Activated T-cell treated with anti-CD3 and anti-CD28 coated beads, Interleukin-2, amount 50 U/mL, for 24 hours (primary cell): ENCODE measurements at regions not wholly inside any gene's neighbourhood (a gene's known extent, or its start where the extent isn't known, plus 50 kb on each side); places are given as distances from the start of the nearest gene placed in this dataset.

Experiments used
- DNase-seq: peaks from one replicate; pipeline ENCODE4 v3.0.0-alpha.2; 2020
- H3K27ac Mint-ChIP-seq: 2 replicates; pipeline ENCODE4 v1.8.0; 2020; ENCODE audit warnings: mild to moderate bottlenecking, mixed read lengths
- H3K27me3 Mint-ChIP-seq: 2 replicates; pipeline ENCODE4 v1.8.0; 2020; ENCODE audit warnings: mixed read lengths
- H3K36me3 Mint-ChIP-seq: 2 replicates; pipeline ENCODE4 v1.8.0; 2020; ENCODE audit warnings: low read depth, mixed read lengths
- H3K4me1 Mint-ChIP-seq: 2 replicates; pipeline ENCODE4 v1.8.0; 2020; ENCODE audit warnings: low read depth, mixed read lengths
- H3K4me3 Mint-ChIP-seq: 2 replicates; pipeline ENCODE4 v1.8.0; 2020; ENCODE audit warnings: mild to moderate bottlenecking, moderate library complexity, mixed read lengths
- H3K9me3 Mint-ChIP-seq: 2 replicates; pipeline ENCODE4 v1.8.0; 2020; ENCODE audit warnings: mixed read lengths

DNA sequence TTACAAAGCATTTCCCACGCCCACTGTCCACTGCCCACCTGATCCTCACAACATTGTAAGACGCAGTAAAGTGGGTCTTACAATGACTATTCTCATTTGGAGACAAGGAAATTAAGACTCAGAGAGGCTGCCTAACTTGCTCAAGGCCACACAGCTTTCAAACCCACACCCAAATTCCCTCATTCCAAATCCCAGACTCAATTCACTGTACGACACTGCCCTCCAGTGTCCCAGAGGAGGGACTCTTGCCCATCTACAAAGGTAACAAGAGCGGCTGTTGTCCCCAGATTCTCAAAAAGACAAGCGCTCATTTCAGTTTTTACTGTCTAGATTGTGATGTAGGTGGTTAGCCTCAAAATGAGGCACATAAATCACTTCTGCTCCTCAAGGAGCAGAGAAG lies 184.6 kb downstream of the ACTL7B start:
- no peaks in the 10 kb centered on the region for H3K9me3 Mint-ChIP-seq
- H3K4me1 Mint-ChIP-seq = no peaks in the 10 kb centered on the region
- H3K36me3 Mint-ChIP-seq = no peaks in the 10 kb centered on the region
- no peak overlapping the region for H3K27ac Mint-ChIP-seq
- no peaks in the 10 kb centered on the region for H3K27me3 Mint-ChIP-seq
- H3K4me3 Mint-ChIP-seq = no peak overlapping the region
- DNase-seq = no peak

- Mint-ChIP-seq H3K9me3 (no peaks in the 10 kb centered on the region), H3K27ac (no peak overlapping the region), H3K4me1 (no peaks in the 10 kb centered on the region)
Measured at GRCh38 chr9:108668938-108669335, 186.8 kb downstream of the ACTL7B start.

DNA sequence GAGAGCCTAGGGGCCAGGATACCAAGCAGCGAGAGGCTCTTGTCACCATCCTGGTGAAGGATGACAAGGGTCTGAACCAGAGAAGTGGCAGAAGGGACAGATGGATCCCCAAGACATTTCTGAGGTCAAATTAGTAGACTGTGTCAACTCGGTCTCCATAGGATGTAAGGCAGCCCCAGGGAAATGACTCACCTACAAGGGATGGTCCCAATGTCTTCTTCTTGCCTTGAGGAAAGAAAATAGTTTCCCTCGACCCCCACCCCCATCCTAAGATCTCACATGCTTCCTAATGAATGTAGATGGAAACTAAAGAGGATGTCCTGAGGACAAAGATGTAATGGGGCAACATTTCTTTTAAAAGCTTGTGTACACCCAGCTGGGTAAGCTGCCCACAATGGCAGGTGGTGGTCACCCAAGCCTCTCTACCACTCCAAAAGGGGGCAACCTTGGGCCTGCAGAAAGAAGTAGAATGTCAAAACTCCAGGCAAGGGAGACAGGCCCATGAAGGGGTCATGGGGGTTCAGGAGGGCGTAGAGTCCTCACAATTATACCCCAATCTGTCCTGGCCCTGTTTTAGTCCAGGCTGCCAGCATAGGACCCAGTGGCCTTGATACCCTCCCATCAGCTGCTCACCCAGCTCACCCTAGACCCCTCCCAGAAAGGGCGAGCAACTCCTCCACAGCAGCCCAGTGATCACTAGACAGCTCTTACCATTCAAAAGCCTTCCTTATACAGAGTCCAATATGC lies 187.4 kb downstream of the ACTL7B start:
- Mint-ChIP-seq H3K9me3 (no peaks in the 10 kb centered on the region), H3K27ac (no peak overlapping the region), H3K27me3 (no peaks in the 10 kb centered on the region), H3K36me3 (no peaks in the 10 kb centered on the region), H3K4me1 (no peaks in the 10 kb centered on the region), H3K4me3 (no peak overlapping the region)
- no peak for DNase-seq

More at GRCh38 chr9:108668938-108669335, 186.8 kb downstream of the ACTL7B start:
- H3K27me3 Mint-ChIP-seq = no peaks in the 10 kb centered on the region
- H3K36me3 Mint-ChIP-seq = no peaks in the 10 kb centered on the region
- DNase-seq = no peak
- H3K4me3 Mint-ChIP-seq = no peak overlapping the region

GRCh38 chr9:108666240-108666784 lies 189.5 kb downstream of the ACTL7B start:
- Mint-ChIP-seq H3K36me3 (no peaks in the 10 kb centered on the region), H3K9me3 (no peaks in the 10 kb centered on the region), H3K27me3 (no peaks in the 10 kb centered on the region), H3K4me1 (no peaks in the 10 kb centered on the region), H3K27ac (no peak overlapping the region), H3K4me3 (no peak overlapping the region)
- DNase-seq = no peak

GRCh38 chr9:108665521-108666239 lies 190.1 kb downstream of the ACTL7B start:
- no peaks in the 10 kb centered on the region for H3K4me1 Mint-ChIP-seq
- peaks cover under 1% of the 10 kb centered on the region for H3K9me3 Mint-ChIP-seq
- H3K4me3 Mint-ChIP-seq = no peak overlapping the region
- no peak for DNase-seq
- H3K36me3 Mint-ChIP-seq = no peaks in the 10 kb centered on the region
- H3K27me3 Mint-ChIP-seq = no peaks in the 10 kb centered on the region
- no peak overlapping the region for H3K27ac Mint-ChIP-seq

- H3K27ac Mint-ChIP-seq = no peak overlapping the region
- H3K4me3 Mint-ChIP-seq = no peak overlapping the region
- DNase-seq = no peak
- peaks cover 7% of the 10 kb centered on the region for H3K9me3 Mint-ChIP-seq
- no peaks in the 10 kb centered on the region for H3K36me3 Mint-ChIP-seq
- no peaks in the 10 kb centered on the region for H3K4me1 Mint-ChIP-seq
- no peaks in the 10 kb centered on the region for H3K27me3 Mint-ChIP-seq
Measured at GRCh38 chr9:108664309-108665255, 191.2 kb downstream of the ACTL7B start.

- H3K4me1 Mint-ChIP-seq = no peaks in the 10 kb centered on the region
- H3K9me3 Mint-ChIP-seq = peaks cover 16% of the 10 kb centered on the region
- H3K27ac Mint-ChIP-seq = no peak overlapping the region
- H3K4me3 Mint-ChIP-seq = no peak overlapping the region
- H3K27me3 Mint-ChIP-seq = no peaks in the 10 kb centered on the region
- DNase-seq = no peak
- no peaks in the 10 kb centered on the region for H3K36me3 Mint-ChIP-seq
Measured at GRCh38 chr9:108663422-108663821, 192.4 kb downstream of the ACTL7B start.

GRCh38 chr9:108662956-108663355 lies 192.8 kb downstream of the ACTL7B start:
- H3K4me3 Mint-ChIP-seq = no peak overlapping the region

GRCh38 chr9:108662091-108662875 lies 193.5 kb downstream of the ACTL7B start:
- no peaks in the 10 kb centered on the region for H3K4me1 Mint-ChIP-seq
- H3K4me3 Mint-ChIP-seq = no peak overlapping the region
- H3K27ac Mint-ChIP-seq = no peak overlapping the region
- H3K9me3 Mint-ChIP-seq = peaks cover 19% of the 10 kb centered on the region
- no peak for DNase-seq
- no peaks in the 10 kb centered on the region for H3K27me3 Mint-ChIP-seq
- no peaks in the 10 kb centered on the region for H3K36me3 Mint-ChIP-seq

More at GRCh38 chr9:108662956-108663355, 192.8 kb downstream of the ACTL7B start:
- DNase-seq = no peak
- no peaks in the 10 kb centered on the region for H3K4me1 Mint-ChIP-seq
- H3K9me3 Mint-ChIP-seq = peaks cover 16% of the 10 kb centered on the region
- no peak overlapping the region for H3K27ac Mint-ChIP-seq
- H3K36me3 Mint-ChIP-seq = no peaks in the 10 kb centered on the region
- H3K27me3 Mint-ChIP-seq = no peaks in the 10 kb centered on the region

- H3K27me3 Mint-ChIP-seq = no peaks in the 10 kb centered on the region
- no peak overlapping the region for H3K4me3 Mint-ChIP-seq
Measured at GRCh38 chr9:108656566-108656965, 199.2 kb downstream of the ACTL7B start.

GRCh38 chr9:108655818-108656217 lies 200.0 kb downstream of the ACTL7B start:
- no peaks in the 10 kb centered on the region for H3K4me1 Mint-ChIP-seq
- H3K4me3 Mint-ChIP-seq = no peak overlapping the region
- peaks cover 20% of the 10 kb centered on the region for H3K9me3 Mint-ChIP-seq
- no peaks in the 10 kb centered on the region for H3K36me3 Mint-ChIP-seq
- DNase-seq = no peak
- H3K27ac Mint-ChIP-seq = no peak overlapping the region
- no peaks in the 10 kb centered on the region for H3K27me3 Mint-ChIP-seq

More at GRCh38 chr9:108656566-108656965, 199.2 kb downstream of the ACTL7B start:
- H3K4me1 Mint-ChIP-seq = no peaks in the 10 kb centered on the region
- no peak for DNase-seq
- H3K27ac Mint-ChIP-seq = no peak overlapping the region
- H3K36me3 Mint-ChIP-seq = no peaks in the 10 kb centered on the region
- H3K9me3 Mint-ChIP-seq = peaks cover 20% of the 10 kb centered on the region

GRCh38 chr9:108654566-108654965 lies 201.2 kb downstream of the ACTL7B start:
- no peaks in the 10 kb centered on the region for H3K36me3 Mint-ChIP-seq
- H3K4me1 Mint-ChIP-seq = no peaks in the 10 kb centered on the region
- no peak overlapping the region for H3K27ac Mint-ChIP-seq
- no peak for DNase-seq
- no peak overlapping the region for H3K4me3 Mint-ChIP-seq
- H3K27me3 Mint-ChIP-seq = no peaks in the 10 kb centered on the region
- peaks cover 14% of the 10 kb centered on the region for H3K9me3 Mint-ChIP-seq

GRCh38 chr9:108652851-108653250 lies 202.9 kb downstream of the ACTL7B start:
- DNase-seq = no peak
- Mint-ChIP-seq H3K27me3 (no peaks in the 10 kb centered on the region), H3K36me3 (no peaks in the 10 kb centered on the region), H3K9me3 (peaks cover 4% of the 10 kb centered on the region), H3K4me3 (no peak overlapping the region), H3K27ac (no peak overlapping the region), H3K4me1 (no peaks in the 10 kb centered on the region)

- no peak for DNase-seq
- Mint-ChIP-seq H3K4me3 (no peak overlapping the region), H3K36me3 (no peaks in the 10 kb centered on the region), H3K9me3 (no peaks in the 10 kb centered on the region), H3K27ac (no peak overlapping the region), H3K4me1 (no peaks in the 10 kb centered on the region), H3K27me3 (no peaks in the 10 kb centered on the region)
Measured at GRCh38 chr9:108650826-108651225, 205.0 kb downstream of the ACTL7B start.
